Ovary (tissue), 3 donors: ENCODE measurements at regions not wholly inside any gene's neighbourhood (a gene's known extent, or its start where the extent isn't known, plus 50 kb on each side); places are given as distances from the start of the nearest gene placed in this dataset.

Experiments
- CTCF ChIP-seq, 3 donors: fragments of 450-650 bp in 2 of 3; fragments of 200-600 bp in 1 of 3; IDR thresholded peaks; one replicate each; pipeline versions ENCODE4 v1.5.1 to v1.8.0; 2016 to 2022; ENCODE audit warnings: antibody characterized with exemption in 3 of 3, mild to moderate bottlenecking in 1 of 3
- POLR2A ChIP-seq: fragments of 450-650 bp; IDR thresholded peaks from one replicate; pipeline ENCODE4 v1.6.1; 2017; ENCODE audit warnings: antibody characterized with exemption, mild to moderate bottlenecking, moderate library complexity
- donor health status: DM: no; HTN: no; CAD: no.

DNA sequence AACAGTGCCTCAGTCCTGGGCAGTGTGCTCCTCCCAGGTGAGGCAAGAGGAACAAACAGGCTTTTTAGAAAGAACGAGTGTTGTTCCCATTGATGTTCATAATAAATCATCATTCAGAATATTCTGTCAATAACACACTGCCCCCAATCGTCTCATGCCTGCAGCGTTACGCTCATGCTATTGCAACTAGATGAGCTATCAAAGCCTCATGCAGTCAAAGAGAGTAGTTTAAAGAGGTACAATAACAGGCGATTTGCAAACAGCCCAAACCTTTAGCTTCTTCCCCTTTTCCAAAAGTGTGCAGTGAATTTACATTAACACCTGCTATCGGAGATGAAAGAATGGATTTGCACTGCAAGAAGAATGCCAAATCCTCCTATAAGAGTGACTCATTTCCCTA, 1164.7 kb upstream of the MAP3K7 start:
- TF ChIP-seq CTCF (IDR thresholded peaks at IDR 0.05) (no peak), POLR2A (no peak)
